GM18511 (cell line): ENCODE measurements at regions not wholly inside any gene's neighbourhood (a gene's known extent, or its start where the extent isn't known, plus 50 kb on each side); places are given as distances from the start of the nearest gene placed in this dataset.

ENCODE experiments used
- ATAC-seq: cut with Tn5 transposase; IDR thresholded peaks from one replicate; pipeline ENCODE4 v1.9.1; 2021; ENCODE audit warnings: mild to moderate bottlenecking, moderate library complexity; ENCODE audit not compliant: unreplicated experiment

DNA sequence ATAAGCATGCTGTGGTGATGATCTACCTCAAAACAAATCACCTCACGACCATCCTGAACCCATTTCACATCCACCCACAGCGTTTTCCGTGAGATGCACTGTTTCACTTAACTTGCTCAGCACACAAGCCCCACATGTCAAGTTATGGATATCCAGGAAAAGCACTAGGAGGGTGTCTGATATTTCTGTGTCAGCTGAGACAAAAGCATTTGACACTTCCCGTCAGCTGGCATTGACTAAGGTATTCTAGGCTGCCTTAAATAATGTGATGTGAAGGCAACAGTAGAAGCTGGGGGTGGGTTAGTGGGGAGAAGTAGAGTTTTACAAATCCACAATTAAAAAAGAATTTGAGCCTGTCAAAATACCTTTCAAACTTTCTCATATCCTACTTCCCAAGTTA is 68.7 kb upstream of the MDFIC start:
- ATAC-seq: no peak

DNA sequence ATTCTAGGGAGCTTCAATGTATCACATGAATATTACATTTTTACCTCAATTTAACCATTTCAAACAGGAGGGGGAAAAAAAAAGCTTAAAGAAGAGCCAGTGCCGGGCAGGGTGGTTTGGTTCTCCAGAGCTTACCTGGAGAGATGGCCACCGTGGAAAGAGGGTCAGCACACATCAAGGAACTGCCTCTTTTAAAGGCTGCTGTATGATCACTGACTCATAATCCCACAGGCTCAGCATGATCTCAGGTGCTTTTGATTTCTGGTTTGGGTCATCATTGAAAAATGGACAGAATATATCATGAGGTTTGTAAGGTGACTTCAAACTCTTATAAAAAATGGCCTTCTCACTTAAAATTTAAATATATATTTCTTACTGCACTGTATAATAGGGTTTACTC is 67.5 kb upstream of the MDFIC start:
- ATAC-seq: no peak

DNA sequence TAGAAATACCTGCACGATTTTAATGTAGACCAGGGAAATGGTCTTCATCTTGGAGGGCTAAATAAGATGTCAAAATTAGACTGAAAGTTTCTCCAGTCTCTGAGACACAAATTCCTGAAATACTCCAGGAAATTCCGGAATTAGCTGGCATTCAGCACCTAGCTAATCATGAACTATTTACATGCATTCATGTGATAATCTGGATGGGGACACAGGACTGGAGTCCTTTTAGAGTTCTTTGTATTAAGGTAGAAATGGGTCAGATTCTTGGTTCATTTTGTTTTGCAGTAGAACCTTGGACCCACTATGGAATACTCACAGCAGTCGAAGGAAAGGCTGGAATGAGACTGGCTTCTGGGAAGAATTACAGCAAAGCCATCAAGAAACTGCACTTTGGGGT is 65.3 kb upstream of the MDFIC start:
- ATAC-seq: no peak

DNA sequence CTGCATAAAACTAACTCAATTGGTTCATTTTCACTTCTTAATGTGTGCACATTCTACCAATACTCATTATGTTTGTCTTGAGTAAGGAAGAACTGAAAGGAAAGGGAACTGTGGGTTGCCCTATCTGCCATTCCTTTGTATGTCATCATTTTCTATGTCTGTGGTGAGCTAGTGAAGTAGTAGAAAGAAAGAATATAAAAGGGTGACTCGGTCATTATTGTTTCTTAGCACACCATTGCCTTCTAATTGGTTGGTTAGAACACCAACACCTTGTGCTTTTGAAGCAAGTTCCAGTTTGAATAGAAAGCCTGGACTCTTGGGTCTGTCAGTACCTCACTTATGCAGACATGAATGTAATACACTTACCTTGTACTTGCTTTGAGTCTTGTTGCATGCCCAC is 64.3 kb upstream of the MDFIC start:
- ATAC-seq: no peak

DNA sequence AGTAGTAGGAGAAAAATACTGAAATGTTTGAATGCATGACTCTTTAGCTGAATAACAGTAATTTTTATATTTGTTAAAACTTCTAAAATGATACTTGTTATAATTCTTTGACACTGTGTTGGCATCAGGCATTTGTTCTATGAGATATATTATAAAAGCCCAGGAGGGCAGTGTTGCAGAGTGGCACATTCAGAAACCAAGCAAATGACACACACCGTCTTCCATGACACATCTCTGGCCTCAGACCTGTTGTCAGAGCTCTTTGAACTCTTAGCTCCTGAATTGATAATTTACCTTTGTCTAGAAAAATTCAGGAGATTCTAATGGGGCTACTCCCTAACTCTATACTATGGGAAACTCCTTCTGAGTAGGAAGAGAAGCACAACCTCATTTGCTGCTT is 62.4 kb upstream of the MDFIC start:
- no peak for ATAC-seq

DNA sequence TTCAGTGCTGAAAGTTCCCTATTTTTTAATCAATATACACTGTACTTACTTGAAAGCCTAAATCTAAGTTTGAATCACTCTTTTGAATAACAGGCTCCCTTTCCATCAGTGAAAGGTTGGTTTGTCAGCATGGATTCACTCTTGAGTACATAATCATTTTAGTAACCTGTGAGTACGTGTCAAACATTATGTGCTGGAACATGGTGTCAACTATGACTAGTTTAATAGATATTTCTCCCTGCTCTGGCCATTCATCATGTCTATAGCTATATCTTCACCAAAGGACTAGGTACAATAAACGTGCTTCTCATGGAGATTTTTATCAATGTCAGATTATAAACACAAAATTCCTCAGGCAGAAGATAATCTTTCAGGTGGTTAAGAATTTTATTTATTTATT is 61.7 kb upstream of the MDFIC start:
- ATAC-seq: no peak

DNA sequence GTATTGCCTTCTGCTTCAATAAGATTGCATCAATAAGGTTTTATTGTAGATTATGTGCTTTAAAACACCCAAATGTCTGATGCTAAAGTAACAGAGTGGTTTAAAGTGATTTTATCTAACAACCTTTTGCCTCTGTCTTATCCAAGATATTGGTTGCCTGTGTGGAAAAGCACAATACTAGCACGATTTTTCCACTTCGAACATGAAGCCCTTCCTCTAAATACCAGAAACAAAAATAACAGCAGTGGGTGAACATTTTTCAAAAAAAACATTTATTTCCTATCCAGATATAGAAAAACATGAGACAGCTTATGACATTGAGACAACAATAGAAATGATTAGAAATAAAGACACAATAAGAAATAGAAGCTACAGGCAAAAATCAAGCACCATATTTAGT is 59.5 kb upstream of the MDFIC start:
- ATAC-seq: no peak

DNA sequence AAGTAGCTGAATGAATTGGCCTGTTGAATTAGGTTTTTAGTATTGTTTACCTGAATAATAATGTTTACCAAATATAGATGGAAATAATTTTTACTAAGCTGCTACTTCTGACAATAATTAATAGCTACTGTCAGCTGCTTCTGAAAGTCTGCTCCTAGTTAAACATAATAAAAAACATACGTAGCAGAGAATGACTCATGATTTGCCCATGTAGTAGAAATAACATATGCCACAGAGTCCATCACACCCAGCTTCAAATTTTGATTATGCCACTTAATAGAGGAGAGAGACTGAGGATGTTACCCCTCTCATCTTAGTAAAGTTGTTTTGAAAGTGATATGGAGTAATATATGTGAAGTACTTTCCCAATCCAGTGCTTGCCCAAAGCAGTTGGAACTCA is 57.6 kb upstream of the MDFIC start:
- ATAC-seq: no peak

DNA sequence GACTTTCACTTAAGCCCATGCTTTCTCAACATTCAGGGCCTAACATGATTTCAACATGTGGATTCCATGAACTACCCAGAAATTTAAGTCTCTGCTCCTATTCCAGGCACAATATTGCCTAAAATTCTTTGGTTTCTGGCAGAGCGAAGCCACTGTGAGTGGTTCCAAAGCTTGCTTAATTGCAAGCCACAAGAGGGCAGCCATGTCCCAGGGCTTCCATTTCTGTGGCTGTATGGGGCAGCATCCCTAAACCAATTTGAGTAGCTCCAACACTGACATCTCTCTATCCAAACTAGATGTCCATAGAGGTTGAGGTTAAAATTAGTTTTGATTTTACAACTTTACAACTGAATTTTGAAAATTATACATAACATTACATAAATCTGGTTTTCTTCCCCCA is 56.3 kb upstream of the MDFIC start:
- ATAC-seq: peak; percentile 93
